NK-92 treated with Interleukin-12 subunit alpha and Interleukin-12 subunit beta, amount 100 ng/mL, for 24 hours (cell line): ENCODE measurements at regions not wholly inside any gene's neighbourhood (a gene's known extent, or its start where the extent isn't known, plus 50 kb on each side); places are given as distances from the start of the nearest gene placed in this dataset.

Experiments used
- DNase-seq: peaks from one replicate; lab custom pipeline; 2025; lab: John Stamatoyannopoulos, UW

- DNase-seq, result no peak
These were observed 374.7 kb downstream of the ALG10 start for GRCh38 chr12:34396861-34397590.

GRCh38 chr12:34397591-34398365 lies 375.5 kb downstream of the ALG10 start:
- no peak for DNase-seq

GRCh38 chr12:34398366-34398705 lies 376.0 kb downstream of the ALG10 start:
- DNase-seq, result no peak

- DNase-seq, result no peak
These were observed 376.7 kb downstream of the ALG10 start for GRCh38 chr12:34398706-34399630.

GRCh38 chr12:34399631-34400410 lies 377.5 kb downstream of the ALG10 start:
- DNase-seq, result no peak

GRCh38 chr12:34400411-34400881 lies 378.1 kb downstream of the ALG10 start:
- DNase-seq, result no peak

GRCh38 chr12:34400986-34401658 lies 378.8 kb downstream of the ALG10 start:
- DNase-seq, result no peak

GRCh38 chr12:34401659-34402227 lies 379.4 kb downstream of the ALG10 start:
- DNase-seq, result no peak

- DNase-seq, result no peak
These were observed 380.1 kb downstream of the ALG10 start for GRCh38 chr12:34402228-34402898.

GRCh38 chr12:34402899-34403705 lies 380.8 kb downstream of the ALG10 start:
- DNase-seq, result no peak

- no peak for DNase-seq
These were observed 381.5 kb downstream of the ALG10 start for GRCh38 chr12:34403706-34404376.

- DNase-seq, result no peak
These were observed 382.3 kb downstream of the ALG10 start for GRCh38 chr12:34404377-34405285.

- DNase-seq, result no peak
These were observed 383.3 kb downstream of the ALG10 start for GRCh38 chr12:34405286-34406227.

GRCh38 chr12:34406228-34406995 lies 384.1 kb downstream of the ALG10 start:
- no peak for DNase-seq

GRCh38 chr12:34406996-34407300 lies 384.7 kb downstream of the ALG10 start:
- no peak for DNase-seq

- DNase-seq, result no peak
These were observed 385.5 kb downstream of the ALG10 start for GRCh38 chr12:34407813-34408212.
